ENCODE measurements at regions not wholly inside any gene's neighbourhood (a gene's known extent, or its start where the extent isn't known, plus 50 kb on each side); places are given as distances from the start of the nearest gene placed in this dataset.

DNA sequence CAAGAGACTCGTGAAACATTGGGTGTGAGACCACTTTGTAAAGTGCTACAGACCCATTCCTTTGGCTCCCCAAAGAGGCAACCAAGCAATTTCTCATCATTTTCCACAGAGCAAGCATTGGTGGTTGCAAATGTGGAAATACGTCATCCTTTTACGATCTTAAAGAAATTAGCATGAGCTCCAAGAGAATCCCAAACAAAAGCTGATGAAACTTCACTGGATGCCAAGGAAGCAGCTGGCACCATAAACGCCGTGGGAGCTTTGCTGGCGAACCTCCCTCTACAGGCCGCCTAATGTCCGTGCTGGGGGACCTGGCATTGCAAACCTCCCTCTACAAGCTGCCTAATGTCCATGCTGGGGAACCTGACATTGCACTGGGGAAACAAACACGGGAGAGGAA is 432.4 kb downstream of the ACTL7B start:
- no peaks in the 10 kb centered on the region for H3K9me3 ChIP-seq
- intact Hi-C loops (cut with DNase I): no loop called here
- no peak overlapping the region for H3K27ac ChIP-seq
- no peaks in the 10 kb centered on the region for H3K4me1 ChIP-seq
- H3K4me3 ChIP-seq: no peak overlapping the region
- DNase-seq: peak in 1 of 2 donors; percentile 38
- H3K27me3 ChIP-seq (ENCODE audit: insufficient read depth in 3 of 3, low read length in 2 of 3): no peaks in the 10 kb centered on the region
- ATAC-seq: no peak
- TF ChIP-seq, protein P1, sequence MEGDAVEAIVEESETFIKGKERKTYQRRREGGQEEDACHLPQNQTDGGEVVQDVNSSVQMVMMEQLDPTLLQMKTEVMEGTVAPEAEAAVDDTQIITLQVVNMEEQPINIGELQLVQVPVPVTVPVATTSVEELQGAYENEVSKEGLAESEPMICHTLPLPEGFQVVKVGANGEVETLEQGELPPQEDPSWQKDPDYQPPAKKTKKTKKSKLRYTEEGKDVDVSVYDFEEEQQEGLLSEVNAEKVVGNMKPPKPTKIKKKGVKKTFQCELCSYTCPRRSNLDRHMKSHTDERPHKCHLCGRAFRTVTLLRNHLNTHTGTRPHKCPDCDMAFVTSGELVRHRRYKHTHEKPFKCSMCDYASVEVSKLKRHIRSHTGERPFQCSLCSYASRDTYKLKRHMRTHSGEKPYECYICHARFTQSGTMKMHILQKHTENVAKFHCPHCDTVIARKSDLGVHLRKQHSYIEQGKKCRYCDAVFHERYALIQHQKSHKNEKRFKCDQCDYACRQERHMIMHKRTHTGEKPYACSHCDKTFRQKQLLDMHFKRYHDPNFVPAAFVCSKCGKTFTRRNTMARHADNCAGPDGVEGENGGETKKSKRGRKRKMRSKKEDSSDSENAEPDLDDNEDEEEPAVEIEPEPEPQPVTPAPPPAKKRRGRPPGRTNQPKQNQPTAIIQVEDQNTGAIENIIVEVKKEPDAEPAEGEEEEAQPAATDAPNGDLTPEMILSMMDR (IDR thresholded peaks at IDR 0.05): no peak
- H3K36me3 ChIP-seq (ENCODE audit: insufficient read depth in 1 of 2, low read depth in 1 of 2): no peaks in the 10 kb centered on the region
- 32 to 53% (median 34%) methylated on average over 9 of the region's 9 CpGs for WGBS, 3 donors

DNA sequence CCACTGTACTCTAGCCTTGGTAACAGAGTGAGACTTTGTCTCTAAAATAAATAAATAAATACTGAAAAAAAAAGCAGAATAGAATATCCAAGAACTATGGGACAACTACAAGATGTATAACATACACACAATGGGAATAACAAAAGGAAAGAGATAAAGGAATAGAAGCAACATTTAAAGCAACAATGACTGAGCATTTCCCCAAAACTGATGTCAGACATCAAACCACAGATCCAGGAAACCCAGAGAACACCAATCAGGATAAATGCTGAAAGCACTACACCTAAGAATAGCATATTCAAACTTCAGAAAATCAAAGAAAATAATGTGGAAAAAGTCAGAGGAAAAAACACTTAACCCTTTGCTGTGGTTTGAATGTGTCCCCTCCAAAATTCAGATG is 436.4 kb downstream of the ACTL7B start:
- TF ChIP-seq, protein P1 (IDR thresholded peaks at IDR 0.05): no peak
- H3K4me3 ChIP-seq: no peak overlapping the region
- H3K27ac ChIP-seq: no peak overlapping the region
- H3K27me3 ChIP-seq (ENCODE audit: insufficient read depth in 3 of 3, low read length in 2 of 3): no peaks in the 10 kb centered on the region
- intact Hi-C loops (cut with DNase I): loop anchor here (5.0 to 10.0 kb wide), 2 partner anchors 145 to 148 kb away; no protein-coding TSS in a partner anchor
- DNase-seq: no peak
- no peak for ATAC-seq
- no peaks in the 10 kb centered on the region for H3K36me3 ChIP-seq (ENCODE audit: insufficient read depth in 1 of 2, low read depth in 1 of 2)
- no peaks in the 10 kb centered on the region for H3K9me3 ChIP-seq
- no peaks in the 10 kb centered on the region for H3K4me1 ChIP-seq

DNA sequence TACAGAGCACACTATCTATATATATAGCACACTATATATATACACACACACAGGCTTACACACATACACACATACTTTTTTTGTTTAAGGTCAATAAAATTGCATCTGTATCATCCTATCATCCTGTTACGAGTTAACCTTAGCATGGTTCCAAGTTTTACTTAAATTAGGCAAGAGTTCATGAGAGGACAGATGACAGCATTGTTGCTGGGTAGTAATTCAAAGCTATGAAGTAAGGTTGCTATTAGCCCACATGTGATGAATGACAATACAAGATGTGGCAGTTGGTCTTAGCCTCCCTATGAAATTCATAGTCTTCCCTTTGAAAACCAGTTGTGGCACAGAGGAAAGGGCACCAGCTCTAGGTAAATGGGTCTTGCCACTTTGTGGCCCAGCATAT is 438.1 kb downstream of the ACTL7B start:
- WGBS, 3 donors: 17 to 41% (median 26%) methylated on average over 1 of the region's 1 CpG

DNA sequence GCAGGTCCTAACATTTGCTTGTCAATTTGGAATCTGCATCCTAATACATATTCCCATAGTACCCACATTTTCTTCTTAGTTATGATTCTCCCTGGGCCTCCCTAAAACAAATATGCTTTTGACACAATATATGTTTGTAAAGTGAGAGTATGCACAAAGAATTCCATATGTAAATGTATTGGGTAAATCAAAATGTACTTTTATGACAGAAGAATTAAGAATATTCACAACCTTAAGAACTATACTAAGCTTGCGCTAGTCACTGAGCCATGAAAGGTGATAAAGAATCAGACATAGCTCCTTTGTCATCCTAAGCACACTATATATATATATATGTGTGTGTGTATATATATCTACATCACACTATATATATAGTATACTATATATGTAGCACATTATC is 438.5 kb downstream of the ACTL7B start:
- ATAC-seq: peak in 1 of 4 donors; percentile 3
- H3K27me3 ChIP-seq (ENCODE audit: insufficient read depth in 3 of 3, low read length in 2 of 3): no peaks in the 10 kb centered on the region
- intact Hi-C loops (cut with DNase I): loop anchor here (5.0 to 10.0 kb wide), 2 partner anchors 147 to 150 kb away; no protein-coding TSS in a partner anchor
- TF ChIP-seq, protein P1 (IDR thresholded peaks at IDR 0.05): no peak
- DNase-seq: no peak
- no peaks in the 10 kb centered on the region for H3K4me1 ChIP-seq
- no peaks in the 10 kb centered on the region for H3K36me3 ChIP-seq (ENCODE audit: insufficient read depth in 1 of 2, low read depth in 1 of 2)
- 97 to 100% (median 98%) methylated on average over 1 of the region's 1 CpG for WGBS, 3 donors
- H3K4me3 ChIP-seq: no peak overlapping the region
- no peak overlapping the region for H3K27ac ChIP-seq
- no peaks in the 10 kb centered on the region for H3K9me3 ChIP-seq

More for the DNA sequence above, 438.1 kb downstream of the ACTL7B start:
- Histone ChIP-seq H3K9me3 (no peaks in the 10 kb centered on the region), H3K27ac (no peak overlapping the region), H3K36me3 (ENCODE audit: insufficient read depth in 1 of 2, low read depth in 1 of 2) (no peaks in the 10 kb centered on the region), H3K4me1 (no peaks in the 10 kb centered on the region), H3K4me3 (no peak overlapping the region), H3K27me3 (ENCODE audit: insufficient read depth in 3 of 3, low read length in 2 of 3) (no peaks in the 10 kb centered on the region)
- DNase-seq (no peak), ATAC-seq (peak; percentile 61 to 97 (median 79))
- intact Hi-C loops (cut with DNase I): loop anchor here (5.0 to 10.0 kb wide), 2 partner anchors 147 to 150 kb away; no protein-coding TSS in a partner anchor
- TF ChIP-seq, protein P1 (IDR thresholded peaks at IDR 0.05): no peak

DNA sequence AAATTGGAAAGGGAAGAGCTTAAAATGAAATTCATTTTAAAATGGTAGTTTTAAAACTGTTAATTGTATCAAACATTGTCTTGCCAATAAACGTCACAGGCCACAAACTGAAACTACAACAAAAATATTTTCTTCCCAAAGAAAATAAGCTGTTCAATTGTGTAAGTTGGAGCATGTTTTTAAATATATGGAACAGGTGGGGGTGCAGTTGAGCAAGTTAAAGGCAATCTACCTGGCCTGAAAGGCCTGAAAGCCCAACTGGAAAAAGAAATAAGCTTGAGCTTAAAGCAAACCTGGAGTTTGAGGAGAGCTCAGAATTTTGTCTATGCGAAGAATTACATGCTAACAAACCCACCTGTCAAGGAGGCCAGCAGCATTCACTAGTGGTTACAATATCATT is 439.5 kb downstream of the ACTL7B start:
- TF ChIP-seq, protein P1 (IDR thresholded peaks at IDR 0.05): peak; percentile 5
- WGBS, 3 donors: 88 to 91% (median 89%) methylated on average over 2 of the region's 2 CpGs
- no peaks in the 10 kb centered on the region for H3K27me3 ChIP-seq (ENCODE audit: insufficient read depth in 3 of 3, low read length in 2 of 3)
- DNase-seq (no peak), ATAC-seq (no peak)
- no peaks in the 10 kb centered on the region for H3K9me3 ChIP-seq
- no peaks in the 10 kb centered on the region for H3K4me1 ChIP-seq
- intact Hi-C loops (cut with DNase I): loop anchor here (5.0 to 10.0 kb wide), 2 partner anchors 148 to 151 kb away; no protein-coding TSS in a partner anchor
- H3K36me3 ChIP-seq (ENCODE audit: insufficient read depth in 1 of 2, low read depth in 1 of 2): no peaks in the 10 kb centered on the region
- no peak overlapping the region for H3K4me3 ChIP-seq
- H3K27ac ChIP-seq: no peak overlapping the region
